ENCODE measurements at regions not wholly inside any gene's neighbourhood (a gene's known extent, or its start where the extent isn't known, plus 50 kb on each side); places are given as distances from the start of the nearest gene placed in this dataset.

DNA sequence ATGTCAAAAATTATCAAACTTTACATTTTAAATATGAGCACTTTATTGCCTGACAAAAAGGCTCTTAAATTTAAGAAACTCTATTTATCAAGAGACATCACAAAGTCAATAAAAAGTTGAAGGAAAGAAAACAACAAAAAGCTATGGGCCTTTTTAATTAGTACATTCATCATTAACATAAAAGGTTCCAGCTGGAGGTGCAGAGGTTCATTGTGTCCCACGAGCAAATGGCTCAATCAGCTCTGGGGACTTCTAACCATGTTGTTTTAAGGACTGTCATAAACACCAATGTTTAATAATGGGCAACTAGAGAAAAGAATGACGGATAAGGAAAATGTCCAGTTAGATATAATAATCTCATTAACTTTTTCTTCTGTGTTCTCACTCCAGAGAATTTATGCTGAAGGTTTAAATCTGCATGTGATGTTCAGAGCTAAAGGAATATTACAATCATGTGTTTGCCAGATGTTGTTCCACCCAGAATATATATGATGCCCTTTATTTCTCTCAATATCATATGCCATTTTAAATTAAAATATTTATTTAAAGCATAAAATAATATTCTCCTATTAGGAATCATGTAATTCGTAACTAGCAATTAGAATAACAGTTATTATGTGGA, 840.3 kb upstream of the ADGRL3 start:
- DNase-seq (no peak), ATAC-seq (no peak)
- H3K27ac ChIP-seq (ENCODE audit: low read length): no peak overlapping the region
- intact Hi-C loops (cut with DNase I): no loop called here
- no peaks in the 10 kb centered on the region for H3K9me3 ChIP-seq (ENCODE audit: control insufficient read depth, low read length)
- 57% methylated on average over 3 of the region's 3 CpGs for WGBS
- H3K27me3 ChIP-seq (ENCODE audit: control insufficient read depth, insufficient read depth): no peaks in the 10 kb centered on the region
- no peaks in the 10 kb centered on the region for H3K4me1 ChIP-seq (ENCODE audit: control insufficient read depth, insufficient read depth, low read length)
- no peak overlapping the region for H3K4me3 ChIP-seq (ENCODE audit: low read length)

DNA sequence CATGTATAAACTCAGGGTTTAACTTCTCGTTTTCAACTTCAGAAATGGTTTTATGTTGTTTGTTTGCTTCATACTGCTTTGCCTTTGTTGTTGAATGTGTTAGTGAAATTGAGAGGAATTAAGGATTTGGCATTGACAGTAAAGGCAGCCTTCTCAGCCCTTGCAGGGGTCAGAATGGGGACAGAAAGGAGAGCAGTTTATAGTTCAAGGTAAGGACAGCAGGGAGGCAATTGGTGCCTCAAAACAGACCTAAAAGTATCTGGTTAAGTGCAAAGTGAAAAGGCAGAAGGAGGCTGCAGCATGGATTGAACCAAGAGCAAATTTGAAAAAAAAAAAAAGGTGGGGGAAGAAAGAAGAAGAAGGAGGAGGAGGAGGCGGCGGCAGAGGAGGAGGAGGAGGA, 835.0 kb upstream of the ADGRL3 start:
- intact Hi-C loops (cut with DNase I): no loop called here
- Histone ChIP-seq H3K4me3 (ENCODE audit: low read length) (no peak overlapping the region), H3K4me1 (ENCODE audit: control insufficient read depth, insufficient read depth, low read length) (no peaks in the 10 kb centered on the region), H3K9me3 (ENCODE audit: control insufficient read depth, low read length) (no peaks in the 10 kb centered on the region), H3K27me3 (ENCODE audit: control insufficient read depth, insufficient read depth) (no peaks in the 10 kb centered on the region), H3K27ac (ENCODE audit: low read length) (no peak overlapping the region)
- DNase-seq: no peak
- 68% methylated on average over 3 of the region's 3 CpGs for WGBS
- no peak for ATAC-seq

DNA sequence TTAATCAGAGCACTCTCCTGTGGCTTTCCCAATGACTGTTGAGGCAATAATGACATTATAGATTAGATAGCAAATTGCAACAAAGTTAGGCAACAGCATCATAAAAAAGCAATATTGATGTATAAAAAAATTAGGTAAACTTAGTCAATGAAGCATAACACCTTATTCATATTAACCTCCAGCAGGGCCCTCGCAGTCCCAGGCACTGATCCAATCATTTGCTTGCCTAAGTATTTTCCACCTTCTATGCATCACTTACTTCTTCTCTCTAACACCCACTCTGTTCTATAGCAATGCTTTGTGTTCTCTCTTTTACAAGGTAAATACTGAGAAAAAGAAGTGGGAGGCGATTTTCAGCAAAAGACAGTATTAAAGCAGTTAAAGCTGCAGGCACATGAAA, 833.5 kb upstream of the ADGRL3 start:
- Histone ChIP-seq H3K9me3 (ENCODE audit: control insufficient read depth, low read length) (no peaks in the 10 kb centered on the region), H3K4me1 (ENCODE audit: control insufficient read depth, insufficient read depth, low read length) (no peaks in the 10 kb centered on the region), H3K27me3 (ENCODE audit: control insufficient read depth, insufficient read depth) (no peaks in the 10 kb centered on the region), H3K27ac (ENCODE audit: low read length) (no peak overlapping the region), H3K4me3 (ENCODE audit: low read length) (no peak overlapping the region)
- intact Hi-C loops (cut with DNase I): no loop called here
- ATAC-seq (no peak), DNase-seq (no peak)
- WGBS: 80% methylated on average over 2 of the region's 2 CpGs

GRCh38 chr4:60368986-60369385, 831.1 kb upstream of the ADGRL3 start:
- intact Hi-C loops (cut with DNase I): no loop called here
- no peak overlapping the region for H3K27ac ChIP-seq (ENCODE audit: low read length)
- H3K4me3 ChIP-seq (ENCODE audit: low read length): no peak overlapping the region
- no peak for DNase-seq
- H3K4me1 ChIP-seq (ENCODE audit: control insufficient read depth, insufficient read depth, low read length): no peaks in the 10 kb centered on the region
- no peaks in the 10 kb centered on the region for H3K27me3 ChIP-seq (ENCODE audit: control insufficient read depth, insufficient read depth)
- no peak for ATAC-seq
- no peaks in the 10 kb centered on the region for H3K9me3 ChIP-seq (ENCODE audit: control insufficient read depth, low read length)
- 76% methylated on average over 1 of the region's 1 CpG for WGBS

GRCh38 chr4:60378010-60378409, 822.1 kb upstream of the ADGRL3 start:
- no peaks in the 10 kb centered on the region for H3K27me3 ChIP-seq (ENCODE audit: control insufficient read depth, insufficient read depth)
- ATAC-seq (no peak), DNase-seq (no peak)
- intact Hi-C loops (cut with DNase I): no loop called here
- H3K4me1 ChIP-seq (ENCODE audit: control insufficient read depth, insufficient read depth, low read length): no peaks in the 10 kb centered on the region
- no peak overlapping the region for H3K4me3 ChIP-seq (ENCODE audit: low read length)
- H3K9me3 ChIP-seq (ENCODE audit: control insufficient read depth, low read length): no peaks in the 10 kb centered on the region
- 88% methylated on average over 1 of the region's 1 CpG for WGBS
- no peak overlapping the region for H3K27ac ChIP-seq (ENCODE audit: low read length)

- H3K27ac ChIP-seq (ENCODE audit: low read length): no peak overlapping the region
- DNase-seq (no peak), ATAC-seq (no peak)
- no peaks in the 10 kb centered on the region for H3K9me3 ChIP-seq (ENCODE audit: control insufficient read depth, low read length)
- H3K4me3 ChIP-seq (ENCODE audit: low read length): no peak overlapping the region
- WGBS: 74% methylated on average over 2 of the region's 2 CpGs
- no peaks in the 10 kb centered on the region for H3K4me1 ChIP-seq (ENCODE audit: control insufficient read depth, insufficient read depth, low read length)
- no peaks in the 10 kb centered on the region for H3K27me3 ChIP-seq (ENCODE audit: control insufficient read depth, insufficient read depth)
- intact Hi-C loops (cut with DNase I): no loop called here
These were observed 815.6 kb upstream of the ADGRL3 start for GRCh38 chr4:60384516-60384915.

- Histone ChIP-seq H3K27ac (ENCODE audit: low read length) (no peak overlapping the region), H3K27me3 (ENCODE audit: control insufficient read depth, insufficient read depth) (no peaks in the 10 kb centered on the region), H3K4me1 (ENCODE audit: control insufficient read depth, insufficient read depth, low read length) (no peaks in the 10 kb centered on the region), H3K4me3 (ENCODE audit: low read length) (no peak overlapping the region), H3K9me3 (ENCODE audit: control insufficient read depth, low read length) (no peaks in the 10 kb centered on the region)
- intact Hi-C loops (cut with DNase I): no loop called here
- ATAC-seq: no peak
- WGBS: 91% methylated on average over 4 of the region's 4 CpGs
- no peak for DNase-seq
These were observed 810.5 kb upstream of the ADGRL3 start for GRCh38 chr4:60389633-60390032.

- DNase-seq (no peak), ATAC-seq (no peak)
- H3K4me3 ChIP-seq (ENCODE audit: low read length): no peak overlapping the region
- H3K27ac ChIP-seq (ENCODE audit: low read length): no peak overlapping the region
- H3K9me3 ChIP-seq (ENCODE audit: control insufficient read depth, low read length): no peaks in the 10 kb centered on the region
- intact Hi-C loops (cut with DNase I): no loop called here
- 39% methylated on average over 5 of the region's 5 CpGs for WGBS
- H3K4me1 ChIP-seq (ENCODE audit: control insufficient read depth, insufficient read depth, low read length): no peaks in the 10 kb centered on the region
- H3K27me3 ChIP-seq (ENCODE audit: control insufficient read depth, insufficient read depth): no peaks in the 10 kb centered on the region
These were observed 803.6 kb upstream of the ADGRL3 start for GRCh38 chr4:60396341-60397049.

DNA sequence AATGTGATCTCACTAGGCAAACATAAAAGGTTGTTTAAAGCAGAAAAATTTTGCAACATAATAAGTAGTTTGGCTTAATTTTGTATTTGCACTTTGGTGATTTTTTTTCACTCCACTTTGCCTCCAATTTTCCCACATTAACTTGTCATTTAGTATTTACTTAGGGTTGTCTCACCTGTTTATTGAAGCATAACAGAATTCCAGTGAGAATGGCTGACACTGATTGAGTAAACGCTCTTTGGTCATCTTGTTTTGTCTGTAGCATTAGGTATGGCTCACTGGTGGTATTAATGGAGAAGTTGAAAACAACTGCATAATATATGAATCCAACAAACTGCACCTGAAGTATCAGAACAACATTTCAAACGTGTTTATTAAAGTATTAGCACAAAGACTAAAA, 799.5 kb upstream of the ADGRL3 start:
- 64% methylated on average over 2 of the region's 2 CpGs for WGBS
- Histone ChIP-seq H3K27me3 (ENCODE audit: control insufficient read depth, insufficient read depth) (no peaks in the 10 kb centered on the region), H3K4me3 (ENCODE audit: low read length) (no peak overlapping the region), H3K9me3 (ENCODE audit: control insufficient read depth, low read length) (no peaks in the 10 kb centered on the region), H3K4me1 (ENCODE audit: control insufficient read depth, insufficient read depth, low read length) (no peaks in the 10 kb centered on the region), H3K27ac (ENCODE audit: low read length) (no peak overlapping the region)
- ATAC-seq (no peak), DNase-seq (no peak)
- intact Hi-C loops (cut with DNase I): no loop called here

DNA sequence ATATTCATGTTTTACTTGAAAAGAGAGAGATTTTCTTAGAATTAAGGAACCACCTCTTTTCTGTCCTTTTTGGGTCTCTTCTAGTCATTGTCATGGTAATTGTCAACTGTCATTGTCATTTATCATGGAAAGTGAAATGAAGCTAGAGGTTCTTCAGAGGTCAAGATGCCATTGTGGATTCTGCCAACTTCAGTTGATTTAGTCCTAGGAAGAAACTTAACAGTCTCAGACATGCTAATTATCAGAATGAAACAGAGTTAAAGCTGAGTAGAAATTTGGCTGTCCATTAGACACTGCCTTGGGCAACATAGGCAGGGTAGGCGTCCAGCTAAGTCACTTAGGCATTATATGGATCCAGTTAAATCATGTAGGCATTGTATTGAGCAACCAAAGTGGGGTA, 796.1 kb upstream of the ADGRL3 start:
- intact Hi-C loops (cut with DNase I): no loop called here
- Histone ChIP-seq H3K4me1 (ENCODE audit: control insufficient read depth, insufficient read depth, low read length) (no peaks in the 10 kb centered on the region), H3K27ac (ENCODE audit: low read length) (no peak overlapping the region), H3K27me3 (ENCODE audit: control insufficient read depth, insufficient read depth) (no peaks in the 10 kb centered on the region), H3K4me3 (ENCODE audit: low read length) (no peak overlapping the region), H3K9me3 (ENCODE audit: control insufficient read depth, low read length) (no peaks in the 10 kb centered on the region)
- WGBS: 0% methylated on average over 1 of the region's 1 CpG
- DNase-seq: no peak
- no peak for ATAC-seq

GRCh38 chr4:60422439-60422838, 777.7 kb upstream of the ADGRL3 start:
- ATAC-seq (no peak), DNase-seq (no peak)
- 78% methylated on average over 4 of the region's 4 CpGs for WGBS
- no peak overlapping the region for H3K4me3 ChIP-seq (ENCODE audit: low read length)
- H3K9me3 ChIP-seq (ENCODE audit: control insufficient read depth, low read length): no peaks in the 10 kb centered on the region
- H3K27ac ChIP-seq (ENCODE audit: low read length): no peak overlapping the region
- H3K27me3 ChIP-seq (ENCODE audit: control insufficient read depth, insufficient read depth): no peaks in the 10 kb centered on the region
- H3K4me1 ChIP-seq (ENCODE audit: control insufficient read depth, insufficient read depth, low read length): no peaks in the 10 kb centered on the region
- intact Hi-C loops (cut with DNase I): no loop called here
